HG03558 (cell line): ENCODE measurements at regions not wholly inside any gene's neighbourhood (a gene's known extent, or its start where the extent isn't known, plus 50 kb on each side); places are given as distances from the start of the nearest gene placed in this dataset.
"Not testable (repeated sequence)": the region's sequence is repeated elsewhere in the genome, so short reads cannot be mapped to it uniquely, and the experiment has no call there.

Source experiments
- ATAC-seq: cut with Tn5 transposase; IDR thresholded peaks from one replicate; pipeline ENCODE4 v1.9.1; 2021; ENCODE audit warnings: moderate number of reproducible peaks; ENCODE audit not compliant: unreplicated experiment; ENCODE audit errors: extremely low read depth

- ATAC-seq: no peak
These were observed 94.8 kb upstream of the CREB1 start for GRCh38 chr2:207434899-207435465.

- ATAC-seq: no peak
These were observed 92.6 kb upstream of the CREB1 start for GRCh38 chr2:207437136-207437523.

- ATAC-seq: no peak
These were observed 92.1 kb upstream of the CREB1 start for GRCh38 chr2:207437524-207438143.

GRCh38 chr2:207438414-207439126 is 91.2 kb upstream of the CREB1 start:
- no peak for ATAC-seq

GRCh38 chr2:207439881-207440280 is 89.9 kb upstream of the CREB1 start:
- ATAC-seq: not testable (repeated sequence)

GRCh38 chr2:207444756-207445155 is 85.0 kb upstream of the CREB1 start:
- no peak for ATAC-seq

- no peak for ATAC-seq
These were observed 83.1 kb upstream of the CREB1 start for GRCh38 chr2:207446653-207447052.

GRCh38 chr2:207448006-207448405 is 81.8 kb upstream of the CREB1 start:
- ATAC-seq: no peak

GRCh38 chr2:207449642-207450165 is 80.1 kb upstream of the CREB1 start:
- no peak for ATAC-seq

GRCh38 chr2:207450186-207450585 is 79.6 kb upstream of the CREB1 start:
- no peak for ATAC-seq

GRCh38 chr2:207458582-207458981 is 71.2 kb upstream of the CREB1 start:
- ATAC-seq: no peak

GRCh38 chr2:207459990-207460757 is 69.6 kb upstream of the CREB1 start:
- peak; percentile 59 for ATAC-seq

- ATAC-seq: no peak
These were observed 66.3 kb upstream of the CREB1 start for GRCh38 chr2:207463433-207463832.

GRCh38 chr2:207464007-207464406 is 65.8 kb upstream of the CREB1 start:
- ATAC-seq: no peak

GRCh38 chr2:207465894-207466293 is 63.9 kb upstream of the CREB1 start:
- no peak for ATAC-seq

- ATAC-seq: peak; percentile 74
These were observed 61.9 kb upstream of the CREB1 start for GRCh38 chr2:207467716-207468347.

GRCh38 chr2:207468488-207468887 is 61.3 kb upstream of the CREB1 start:
- no peak for ATAC-seq

- no peak for ATAC-seq
These were observed 60.3 kb upstream of the CREB1 start for GRCh38 chr2:207469451-207469850.

GRCh38 chr2:207469943-207470729 is 59.6 kb upstream of the CREB1 start:
- ATAC-seq: no peak

- ATAC-seq: no peak
These were observed 58.5 kb upstream of the CREB1 start for GRCh38 chr2:207471261-207471660.
